GM19238 (cell line): ENCODE measurements at regions not wholly inside any gene's neighbourhood (a gene's known extent, or its start where the extent isn't known, plus 50 kb on each side); places are given as distances from the start of the nearest gene placed in this dataset.

Source experiments
- DNase-seq: peaks from one replicate; pipeline ENCODE4 v3.0.0; 2011; ENCODE audit warnings: low spot score; ENCODE audit not compliant: insufficient read length

- DNase-seq, result no peak
Observed at GRCh38 chr9:14560194-14560593, 133.0 kb downstream of the ZDHHC21 start.

GRCh38 chr9:14554886-14555285, 138.3 kb downstream of the ZDHHC21 start:
- DNase-seq, result no peak

- no peak for DNase-seq
Observed at GRCh38 chr9:14547245-14548060, 145.8 kb downstream of the ZDHHC21 start.

- DNase-seq, result no peak
Observed at GRCh38 chr9:14546693-14547092, 146.5 kb downstream of the ZDHHC21 start.

GRCh38 chr9:14542071-14542470, 151.2 kb downstream of the ZDHHC21 start:
- DNase-seq, result no peak

GRCh38 chr9:14538526-14538925, 154.7 kb downstream of the ZDHHC21 start:
- DNase-seq, result no peak

GRCh38 chr9:14535161-14535955, 157.9 kb downstream of the ZDHHC21 start:
- DNase-seq, result no peak

- DNase-seq, result no peak
Observed at GRCh38 chr9:14533867-14534640, 159.2 kb downstream of the ZDHHC21 start.

GRCh38 chr9:14532456-14533115, 160.6 kb downstream of the ZDHHC21 start:
- no peak for DNase-seq

GRCh38 chr9:14531341-14532269, 161.6 kb downstream of the ZDHHC21 start:
- DNase-seq, result no peak

- no peak for DNase-seq
Observed at GRCh38 chr9:14530841-14531240, 162.4 kb downstream of the ZDHHC21 start.

GRCh38 chr9:14530366-14530765, 162.9 kb downstream of the ZDHHC21 start:
- no peak for DNase-seq

- no peak for DNase-seq
Observed at GRCh38 chr9:14529629-14530028, 163.6 kb downstream of the ZDHHC21 start.

GRCh38 chr9:14529054-14529453, 164.2 kb downstream of the ZDHHC21 start:
- no peak for DNase-seq

GRCh38 chr9:14526504-14526903, 166.7 kb downstream of the ZDHHC21 start:
- no peak for DNase-seq

GRCh38 chr9:14525856-14526255, 167.4 kb downstream of the ZDHHC21 start:
- DNase-seq, result no peak

GRCh38 chr9:14524873-14525515, 168.2 kb downstream of the ZDHHC21 start:
- DNase-seq, result no peak

- no peak for DNase-seq
Observed at GRCh38 chr9:14523545-14523944, 169.7 kb downstream of the ZDHHC21 start.

- DNase-seq, result no peak
Observed at GRCh38 chr9:14522627-14523379, 170.4 kb downstream of the ZDHHC21 start.
